Trophoblast cell (in vitro differentiated cells and primary cell): ENCODE measurements at regions not wholly inside any gene's neighbourhood (a gene's known extent, or its start where the extent isn't known, plus 50 kb on each side); places are given as distances from the start of the nearest gene placed in this dataset.
A peak's percentile ranks its signal among the peaks of the same experiment; 100 is the strongest.

Experiments used
- DNase-seq, 2 donors: peaks; one replicate each; pipeline ENCODE4 v3.0.0-alpha.2; 2016
- H2AFZ ChIP-seq: 2 replicates; pipeline ENCODE4 v1.6.1; 2013; ENCODE audit warnings: low read length, moderate library complexity, mild to moderate bottlenecking; ENCODE audit not compliant: insufficient read depth, poor library complexity
- H2AK5ac ChIP-seq: 2 replicates; pipeline ENCODE4 v1.6.1; 2013; ENCODE audit warnings: mild to moderate bottlenecking, low read length
- H2BK120ac ChIP-seq: 2 replicates; pipeline ENCODE4 v1.6.1; 2013; ENCODE audit warnings: low read length, mild to moderate bottlenecking, moderate library complexity; ENCODE audit not compliant: insufficient read depth, poor library complexity
- H2BK12ac ChIP-seq: 2 replicates; pipeline ENCODE4 v1.6.1; 2013; ENCODE audit warnings: mild to moderate bottlenecking, low read length, moderate library complexity
- H2BK5ac ChIP-seq: 2 replicates; pipeline ENCODE4 v1.6.1; 2013; ENCODE audit warnings: low read length, low read depth, moderate library complexity, mild to moderate bottlenecking; ENCODE audit not compliant: poor library complexity
- H3K14ac ChIP-seq: 2 replicates; pipeline ENCODE4 v1.6.1; 2013; ENCODE audit warnings: mild to moderate bottlenecking, low read length
- H3K18ac ChIP-seq: 2 replicates; pipeline ENCODE4 v1.6.1; 2013; ENCODE audit warnings: mild to moderate bottlenecking, low read length
- H3K23ac ChIP-seq: 2 replicates; pipeline ENCODE4 v1.6.1; 2013; ENCODE audit warnings: low read length
- H3K27ac ChIP-seq: 2 replicates; pipeline ENCODE4 v1.5.1; 2013; ENCODE audit warnings: low read depth, mild to moderate bottlenecking, inconsistent platforms, low read length, moderate library complexity
- H3K27me3 ChIP-seq: 2 replicates; pipeline ENCODE4 v1.6.1; 2013; ENCODE audit warnings: inconsistent platforms, mild to moderate bottlenecking, low read length, moderate library complexity; ENCODE audit not compliant: insufficient read depth
- H3K36me3 ChIP-seq, 2 experiments: 1 replicate in 1 of 2; 2 replicates in 1 of 2; pipeline ENCODE4 v1.6.1; 2013; ENCODE audit warnings: low read length in 2 of 2, mild to moderate bottlenecking in 2 of 2, moderate library complexity in 1 of 2; ENCODE audit not compliant: insufficient read depth in 2 of 2, control insufficient read depth in 1 of 2
- H3K4ac ChIP-seq: 2 replicates; pipeline ENCODE4 v1.6.1; 2013; ENCODE audit warnings: low read depth, mild to moderate bottlenecking, low read length, moderate library complexity
- H3K4me1 ChIP-seq, 2 experiments: 1 replicate in 1 of 2; 2 replicates in 1 of 2; pipeline ENCODE4 v1.6.1; 2013; ENCODE audit warnings: low read length in 2 of 2, mild to moderate bottlenecking in 2 of 2, moderate library complexity in 1 of 2; ENCODE audit not compliant: insufficient read depth in 2 of 2, control insufficient read depth in 1 of 2
- H3K4me2 ChIP-seq: 2 replicates; pipeline ENCODE4 v1.6.1; 2013; ENCODE audit warnings: inconsistent platforms, mild to moderate bottlenecking, low read length, moderate library complexity
- H3K4me3 ChIP-seq: 2 replicates; pipeline ENCODE4 v1.5.1; 2013; ENCODE audit warnings: mild to moderate bottlenecking, low read depth, low read length, inconsistent platforms
- H3K79me1 ChIP-seq: one replicate; pipeline ENCODE4 v1.6.1; 2013; ENCODE audit warnings: low read length
- H3K79me2 ChIP-seq: 2 replicates; pipeline ENCODE4 v1.6.1; 2013; ENCODE audit warnings: low read length, mild to moderate bottlenecking; ENCODE audit not compliant: control insufficient read depth, insufficient read depth, poor library complexity
- H3K9ac ChIP-seq: 2 replicates; pipeline ENCODE4 v1.6.1; 2013; ENCODE audit warnings: mild to moderate bottlenecking, low read length
- H3K9me3 ChIP-seq: 2 replicates; pipeline ENCODE4 v1.6.1; 2013; ENCODE audit warnings: low read depth, mild to moderate bottlenecking, control low read depth, inconsistent platforms, low read length; ENCODE audit not compliant: insufficient read depth
- H4K12ac ChIP-seq: 2 replicates; pipeline ENCODE4 v1.6.1; 2013; ENCODE audit warnings: low read depth, mild to moderate bottlenecking, low read length, moderate library complexity
- H4K8ac ChIP-seq: 2 replicates; pipeline ENCODE4 v1.6.1; 2013; ENCODE audit warnings: low read depth, mild to moderate bottlenecking, low read length, moderate library complexity
- H4K91ac ChIP-seq: one replicate; pipeline ENCODE4 v1.6.1; 2013; ENCODE audit warnings: low read depth, mild to moderate bottlenecking, low read length, moderate library complexity
- WGBS: extraction: QIAGEN DNeasy Blood & Tissue Kit; methylation state at CpG from one replicate; pipeline ENCODE4 v1.1.7; 2013; ENCODE audit warnings: missing lambda C conversion rate; ENCODE audit not compliant: insufficient read length, insufficient coverage; ENCODE audit errors: extremely low coverage; 5-methylcytosine and 5-hydroxymethylcytosine counted together

- Histone ChIP-seq H3K27me3 (no peaks in the 10 kb centered on the region), H3K23ac (no peak overlapping the region), H4K8ac (no peak overlapping the region), H2BK120ac (no peak overlapping the region), H3K4ac (no peak overlapping the region), H3K14ac (no peak overlapping the region), H3K4me3 (no peak overlapping the region), H2AFZ (no peak overlapping the region), H3K36me3 (no peaks in the 10 kb centered on the region), H2AK5ac (no peak overlapping the region), H3K4me1 (peaks cover 4 to 18% of the 10 kb centered on the region in 2 experiments), H3K79me1 (peaks cover 9% of the 10 kb centered on the region), H3K4me2 (no peak overlapping the region), H3K79me2 (peaks cover 2% of the 10 kb centered on the region), H3K18ac (no peak overlapping the region), H3K9me3 (peaks cover 2% of the 10 kb centered on the region), H2BK5ac (no peak overlapping the region), H3K27ac (no peak overlapping the region), H3K9ac (no peak overlapping the region), H4K91ac (no peak overlapping the region), H4K12ac (no peak overlapping the region), H2BK12ac (no peak overlapping the region)
- no CpG with 5 or more reads among the region's 4 CpGs for WGBS
- no peak for DNase-seq
Observed at GRCh38 chr9:2289263-2289662, 274.1 kb downstream of the SMARCA2 start.

- Histone ChIP-seq H3K4ac (no peak overlapping the region), H3K27ac (no peak overlapping the region), H3K4me1 (peaks cover 4 to 18% of the 10 kb centered on the region in 2 experiments), H3K36me3 (no peaks in the 10 kb centered on the region), H3K23ac (no peak overlapping the region), H3K9ac (no peak overlapping the region), H3K79me2 (peaks cover 2% of the 10 kb centered on the region), H2AK5ac (no peak overlapping the region), H4K12ac (no peak overlapping the region), H3K79me1 (peaks cover 9% of the 10 kb centered on the region), H2BK12ac (peak overlapping the region; percentile 46), H3K9me3 (peaks cover 2% of the 10 kb centered on the region), H3K14ac (no peak overlapping the region), H3K27me3 (no peaks in the 10 kb centered on the region), H4K91ac (no peak overlapping the region), H2BK120ac (no peak overlapping the region), H3K18ac (no peak overlapping the region), H3K4me3 (no peak overlapping the region), H2AFZ (no peak overlapping the region), H4K8ac (no peak overlapping the region), H2BK5ac (no peak overlapping the region), H3K4me2 (no peak overlapping the region)
- no CpG with 5 or more reads among the region's 1 CpG for WGBS
- DNase-seq, result no peak
Observed at GRCh38 chr9:2290382-2290781, 275.2 kb downstream of the SMARCA2 start.

DNA sequence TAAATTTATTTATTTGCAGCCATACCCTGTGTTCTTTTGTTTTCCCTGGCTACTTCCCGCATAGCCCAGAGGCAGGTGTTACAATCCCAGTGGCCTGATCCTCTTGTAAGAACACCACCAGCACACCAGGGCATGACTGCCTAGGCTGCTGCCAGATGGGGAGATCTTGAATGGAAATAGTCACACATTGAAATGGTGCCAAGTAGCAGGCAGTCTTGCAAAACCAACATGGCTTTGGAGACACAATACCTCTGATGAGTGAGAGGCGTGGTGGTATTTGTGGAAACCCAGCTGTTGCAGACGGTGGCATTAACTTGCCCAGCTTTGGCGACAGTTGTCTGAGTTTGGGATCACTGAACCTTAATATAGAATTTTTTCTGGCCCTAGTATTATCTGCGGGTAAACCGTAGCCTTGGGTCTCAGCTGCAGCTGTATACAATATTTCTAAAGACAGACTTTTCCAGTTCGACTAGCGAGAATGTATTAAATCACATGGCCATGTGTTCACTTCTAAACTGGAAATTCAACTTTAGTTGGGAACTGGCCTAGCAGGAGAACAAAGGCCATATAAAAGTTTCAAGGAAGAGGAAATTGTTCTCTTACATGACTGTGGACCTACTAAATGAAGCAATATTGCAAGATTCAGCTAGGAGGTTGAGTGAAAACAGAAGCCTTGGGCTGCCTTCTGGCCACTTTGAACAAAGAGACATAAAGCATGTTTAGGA lies 277.0 kb downstream of the SMARCA2 start:
- H3K9ac ChIP-seq, result no peak overlapping the region

GRCh38 chr9:2292733-2293132 lies 277.6 kb downstream of the SMARCA2 start:
- no peak overlapping the region for H2AFZ ChIP-seq
- H3K14ac ChIP-seq, result no peak overlapping the region
- no peaks in the 10 kb centered on the region for H3K36me3 ChIP-seq
- DNase-seq, result no peak
- no peak overlapping the region for H3K9ac ChIP-seq
- no CpG with 5 or more reads among the region's 2 CpGs for WGBS
- peak overlapping the region; percentile 52 for H3K27ac ChIP-seq
- H4K91ac ChIP-seq, result no peak overlapping the region
- no peak overlapping the region for H2AK5ac ChIP-seq
- no peak overlapping the region for H4K8ac ChIP-seq
- no peak overlapping the region for H4K12ac ChIP-seq
- no peaks in the 10 kb centered on the region for H3K27me3 ChIP-seq
- H3K4me1 ChIP-seq, result peaks cover 4 to 18% of the 10 kb centered on the region in 2 experiments
- peak overlapping the region; percentile 61 for H2BK120ac ChIP-seq
- H3K79me1 ChIP-seq, result peaks cover 9% of the 10 kb centered on the region
- peak overlapping the region; percentile 13 for H3K4ac ChIP-seq
- peaks cover 7% of the 10 kb centered on the region for H3K9me3 ChIP-seq
- peaks cover 2% of the 10 kb centered on the region for H3K79me2 ChIP-seq
- no peak overlapping the region for H3K4me3 ChIP-seq
- peak overlapping the region; percentile 34 for H3K4me2 ChIP-seq
- H3K23ac ChIP-seq, result no peak overlapping the region
- H3K18ac ChIP-seq, result no peak overlapping the region
- H2BK5ac ChIP-seq, result no peak overlapping the region
- no peak overlapping the region for H2BK12ac ChIP-seq

More for the DNA sequence above, 277.0 kb downstream of the SMARCA2 start:
- H2AK5ac ChIP-seq, result no peak overlapping the region
- H2BK5ac ChIP-seq, result peak overlapping the region; percentile 45
- peak overlapping the region; percentile 48 for H4K8ac ChIP-seq
- H2AFZ ChIP-seq, result no peak overlapping the region
- H3K4me1 ChIP-seq, result peaks cover 4 to 18% of the 10 kb centered on the region in 2 experiments
- no peak overlapping the region for H3K18ac ChIP-seq
- peaks cover 2% of the 10 kb centered on the region for H3K79me2 ChIP-seq
- peak overlapping the region; percentile 34 for H3K4me2 ChIP-seq
- H3K23ac ChIP-seq, result no peak overlapping the region
- no peak overlapping the region for H2BK12ac ChIP-seq
- H3K9me3 ChIP-seq, result peaks cover 5% of the 10 kb centered on the region
- H3K27ac ChIP-seq, result peak overlapping the region; percentile 52
- H3K79me1 ChIP-seq, result peaks cover 9% of the 10 kb centered on the region
- peak overlapping the region; percentile 33 for H3K14ac ChIP-seq
- peak overlapping the region; percentile 55 for H2BK120ac ChIP-seq
- DNase-seq, result peak; percentile 70 to 95
- no CpG with 5 or more reads among the region's 8 CpGs for WGBS
- H4K91ac ChIP-seq, result peak overlapping the region; percentile 41
- H3K36me3 ChIP-seq, result no peaks in the 10 kb centered on the region
- H3K4ac ChIP-seq, result peak overlapping the region; percentile 6
- no peak overlapping the region for H4K12ac ChIP-seq
- H3K27me3 ChIP-seq, result no peaks in the 10 kb centered on the region
- no peak overlapping the region for H3K4me3 ChIP-seq
